Fibroblast of gingiva (primary cell): ENCODE measurements at regions not wholly inside any gene's neighbourhood (a gene's known extent, or its start where the extent isn't known, plus 50 kb on each side); places are given as distances from the start of the nearest gene placed in this dataset.

Source experiments
- DNase-seq: peaks from one replicate; pipeline ENCODE4 v3.0.0-alpha.2; 2011; ENCODE audit warnings: low read depth

DNA sequence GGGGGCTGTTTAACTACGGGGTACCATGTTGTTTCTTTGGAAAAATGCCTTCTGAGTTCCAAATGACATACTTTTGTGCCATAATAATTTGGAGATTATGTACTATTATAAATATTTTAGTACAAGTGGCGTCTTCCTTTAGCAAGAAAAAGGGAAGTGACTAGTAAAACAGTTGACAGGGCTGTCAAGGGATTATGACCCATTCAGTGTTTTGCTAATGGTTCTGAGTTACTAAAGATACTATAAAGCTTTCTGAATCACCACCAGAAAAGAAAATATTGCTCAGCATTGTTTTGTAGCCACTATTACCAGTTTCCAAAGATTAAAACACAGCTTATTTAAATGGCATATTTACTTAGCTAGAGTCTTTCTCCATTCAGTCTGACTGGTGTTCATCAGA lies 334.9 kb downstream of the SNAPC1 start:
- no peak for DNase-seq

DNA sequence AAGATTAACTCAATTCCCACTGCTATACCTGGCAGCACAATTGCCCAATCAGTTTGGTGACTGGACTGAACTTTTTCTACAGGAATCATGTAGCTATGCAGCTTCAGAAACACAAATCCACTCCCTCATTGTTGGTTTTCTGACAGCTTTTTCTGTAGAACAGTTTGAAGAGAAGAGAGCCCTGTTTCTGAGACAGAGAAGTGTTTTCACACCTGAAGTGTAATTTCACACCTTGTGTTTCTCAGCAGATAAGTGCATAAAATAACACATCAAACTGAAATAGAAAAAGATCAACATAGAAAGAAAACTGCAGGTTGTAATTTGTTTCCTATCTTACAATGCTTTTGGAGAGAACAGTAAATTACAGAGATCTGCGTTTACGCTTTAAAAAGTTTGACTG lies 335.6 kb downstream of the SNAPC1 start:
- DNase-seq = no peak

DNA sequence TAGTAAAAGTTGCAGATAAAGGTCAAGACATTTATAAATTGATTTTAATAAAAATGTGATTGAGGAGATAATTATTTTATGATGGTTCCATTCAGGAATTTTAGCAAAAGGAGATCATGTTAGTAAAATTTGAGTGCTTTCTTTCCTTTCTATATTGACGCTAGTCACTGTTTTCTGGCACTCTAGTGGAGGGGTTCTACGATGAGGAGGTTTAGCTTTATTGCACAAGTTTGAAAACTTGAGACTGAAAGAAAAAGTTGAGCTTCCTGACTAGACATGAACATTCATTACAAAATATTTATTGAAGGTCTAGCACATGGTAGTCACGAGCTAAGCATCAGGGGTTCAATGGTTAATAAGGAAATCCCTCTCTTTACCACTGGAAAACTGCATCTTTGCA lies 336.1 kb downstream of the SNAPC1 start:
- DNase-seq = no peak

DNA sequence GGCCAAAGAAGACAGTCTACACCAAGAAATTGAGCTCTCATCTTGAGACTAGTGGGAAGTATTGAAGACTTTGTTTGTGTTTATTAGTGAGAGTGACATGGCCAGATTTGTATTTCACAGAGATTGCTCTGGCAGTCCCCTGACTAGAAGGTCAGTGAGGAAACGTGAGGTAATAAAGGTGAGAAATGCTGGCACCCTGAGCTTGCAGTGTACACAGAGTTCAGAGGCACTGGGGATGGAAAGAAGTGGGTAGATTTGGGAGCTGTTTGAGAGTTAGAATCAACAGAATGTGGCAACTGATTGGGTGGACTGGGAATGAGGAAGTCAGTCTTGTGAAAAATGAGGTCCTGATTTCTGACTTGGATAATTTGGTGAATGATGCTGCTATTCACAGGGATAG lies 336.9 kb downstream of the SNAPC1 start:
- no peak for DNase-seq

DNA sequence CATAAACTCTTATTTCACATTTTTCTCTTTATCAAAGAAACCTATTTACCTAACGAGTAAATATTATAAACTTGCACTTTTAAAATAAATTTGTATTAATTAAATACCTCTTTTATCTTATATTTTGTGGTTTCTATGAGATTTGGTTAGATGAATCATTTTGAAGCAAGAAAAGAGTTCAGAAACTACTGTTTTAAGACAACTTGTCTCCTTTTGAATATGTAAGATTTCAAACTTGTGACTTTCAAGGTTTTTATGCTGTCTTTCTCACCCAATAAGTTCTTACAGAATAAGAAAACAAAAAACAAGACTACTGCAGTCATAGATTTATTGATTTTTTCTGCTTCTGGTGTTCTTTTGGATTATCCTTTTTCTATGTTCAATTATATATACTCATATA lies 339.0 kb downstream of the SNAPC1 start:
- DNase-seq = no peak

DNA sequence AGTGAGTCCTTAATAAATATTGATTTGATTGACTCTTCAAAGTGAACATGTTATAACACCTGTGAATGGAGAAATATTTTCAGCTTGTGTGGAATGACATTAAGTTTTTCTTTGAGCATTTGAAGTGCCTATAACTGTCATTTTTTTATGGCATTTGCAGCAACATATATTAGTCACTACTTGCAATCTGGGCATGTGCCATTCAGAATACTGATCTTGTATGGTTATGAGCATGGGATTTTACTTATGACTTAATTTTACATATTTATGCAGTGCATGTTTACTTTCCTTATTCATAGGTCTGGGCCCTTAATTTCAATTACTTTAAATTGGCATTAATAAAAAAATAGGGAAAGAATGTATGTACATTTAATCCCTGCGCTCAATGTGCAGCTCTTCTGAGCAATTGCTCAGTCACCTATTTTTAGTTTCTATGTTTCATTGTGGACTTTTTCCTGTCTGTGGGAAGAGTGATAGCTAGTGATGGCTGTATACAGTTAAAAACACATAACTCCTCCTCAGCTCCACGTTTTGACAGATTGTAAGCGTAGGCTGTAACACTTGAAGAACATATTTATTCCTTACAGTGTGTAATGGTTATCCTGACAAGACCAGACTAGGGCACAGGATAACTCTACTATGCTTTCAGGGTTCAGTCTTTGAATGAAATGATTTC lies 339.6 kb downstream of the SNAPC1 start:
- DNase-seq = no peak

DNA sequence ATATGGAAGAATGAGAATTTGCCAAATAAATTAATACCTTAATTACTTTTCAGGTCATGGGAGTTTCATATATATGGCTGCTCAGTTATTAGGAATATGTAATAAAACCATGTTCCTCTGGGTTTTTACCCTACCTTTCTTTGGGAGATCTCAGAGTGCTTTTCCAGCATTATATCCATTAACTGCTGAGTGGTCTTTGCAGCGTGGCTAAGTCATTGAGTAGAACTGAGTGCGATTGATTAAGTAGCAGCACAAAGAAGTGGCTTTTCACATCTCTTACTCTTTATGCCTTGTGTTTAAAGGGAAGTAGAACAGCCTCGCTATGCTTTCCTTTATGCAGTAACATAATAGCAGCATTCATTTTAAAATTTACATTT lies 340.1 kb downstream of the SNAPC1 start:
- DNase-seq = no peak

DNA sequence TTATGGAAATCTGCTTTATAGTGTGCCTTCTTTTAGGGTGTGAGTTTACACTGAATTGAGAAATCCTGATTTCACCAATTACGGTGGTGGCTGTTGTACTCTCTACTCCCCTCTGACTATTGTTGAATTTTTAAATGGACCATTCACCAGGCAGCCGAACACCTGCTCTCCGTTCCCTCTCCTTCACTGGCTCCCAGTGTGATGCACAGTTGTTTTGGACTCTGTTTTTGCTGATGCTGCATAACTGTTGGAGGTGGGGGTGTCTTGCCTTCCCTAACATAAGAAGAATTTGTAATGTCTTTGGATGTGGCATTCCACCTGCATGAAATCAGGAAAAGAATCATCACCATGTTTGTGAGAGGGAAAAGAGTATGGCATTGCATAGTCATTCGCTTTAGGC lies 341.2 kb downstream of the SNAPC1 start:
- DNase-seq = no peak

DNA sequence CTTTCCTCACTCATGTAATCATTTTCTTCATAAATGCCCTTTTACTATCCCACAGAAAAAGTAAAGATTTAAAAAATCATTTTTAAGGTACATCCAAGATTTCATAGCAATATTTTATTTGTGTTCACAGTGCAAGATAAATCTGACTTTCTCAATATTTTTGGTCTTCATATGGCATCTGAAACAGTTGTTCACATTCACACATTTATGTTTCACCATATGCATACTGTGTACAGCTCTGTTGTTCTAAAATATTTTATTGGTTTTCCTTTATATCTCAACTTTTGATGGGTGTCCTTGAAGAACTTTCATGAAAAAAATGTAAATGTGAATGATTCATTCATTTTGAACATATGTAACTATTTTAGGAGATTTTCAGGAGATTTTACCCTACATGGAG lies 348.7 kb downstream of the SNAPC1 start:
- no peak for DNase-seq

DNA sequence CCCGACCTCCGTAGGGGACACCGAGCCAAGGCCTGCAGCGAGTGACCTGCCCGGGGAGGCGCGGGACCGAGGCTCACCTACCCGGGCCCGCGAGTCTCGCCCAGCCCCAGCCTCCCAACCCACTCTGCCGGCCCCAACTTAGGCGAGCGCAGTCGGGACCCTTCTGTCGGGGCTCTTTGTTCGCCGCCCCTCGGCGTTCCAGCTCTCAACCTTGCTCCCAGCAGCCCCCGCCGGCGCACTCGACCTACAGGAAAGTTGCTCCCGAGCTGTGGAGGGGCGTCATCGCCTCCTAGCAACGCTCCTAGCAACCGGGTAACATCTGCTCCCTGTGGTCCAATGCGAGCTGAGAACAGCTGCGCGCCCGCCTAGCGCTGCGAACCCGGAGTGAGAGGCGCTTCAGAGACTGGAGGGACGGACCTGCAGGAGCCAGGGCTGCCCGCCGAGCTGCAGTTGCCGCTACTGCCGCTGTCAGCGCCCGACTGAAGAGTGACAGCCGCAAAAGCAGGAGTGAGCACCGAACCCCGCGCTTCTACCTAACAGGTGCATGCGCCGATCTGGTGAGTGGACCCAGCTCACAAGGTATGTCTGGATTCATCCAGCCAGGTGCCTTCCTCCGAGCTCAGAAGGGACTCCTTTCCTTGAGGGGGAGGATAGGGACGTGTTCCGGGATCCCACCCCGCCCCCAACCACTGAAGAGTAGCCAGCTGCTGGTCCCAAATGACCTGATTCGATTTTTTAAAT lies 355.0 kb downstream of the SNAPC1 start:
- no peak for DNase-seq

DNA sequence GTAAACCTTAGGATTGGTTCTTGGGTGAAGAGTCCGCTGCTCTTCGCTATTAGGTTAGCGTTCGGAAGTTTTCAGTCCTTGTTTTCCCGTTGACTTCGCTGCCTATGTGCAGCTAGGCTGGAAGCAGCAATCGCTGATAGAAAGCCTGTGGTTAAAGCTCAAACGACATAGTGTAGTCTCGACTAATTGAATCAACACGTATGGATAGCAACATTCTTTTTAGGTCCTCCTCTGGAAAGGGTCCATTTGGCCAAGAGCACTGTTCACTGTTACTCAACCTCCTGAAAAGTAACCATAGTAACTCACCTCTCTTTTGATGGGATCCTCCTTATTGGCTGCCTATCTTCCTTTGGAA lies 355.5 kb downstream of the SNAPC1 start:
- DNase-seq = no peak

DNA sequence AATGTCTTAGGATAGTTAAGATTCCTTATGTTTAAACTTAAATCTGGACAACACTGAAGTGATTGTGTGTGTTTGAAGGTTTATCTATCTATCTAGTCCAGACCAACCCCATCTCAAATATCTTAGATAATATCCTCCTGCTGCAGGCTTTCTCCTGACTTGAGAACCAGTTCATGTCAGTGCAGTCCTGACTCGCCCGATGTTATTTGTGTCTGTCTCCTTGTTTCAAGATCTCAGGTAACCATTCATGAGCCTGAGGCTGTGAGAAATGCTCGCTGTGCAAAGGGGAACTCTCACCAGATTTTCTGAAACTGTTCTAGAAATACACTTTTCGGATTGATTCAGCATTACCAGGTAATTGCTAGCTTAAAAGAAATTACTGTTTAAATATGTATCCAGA lies 356.2 kb downstream of the SNAPC1 start:
- no peak for DNase-seq

DNA sequence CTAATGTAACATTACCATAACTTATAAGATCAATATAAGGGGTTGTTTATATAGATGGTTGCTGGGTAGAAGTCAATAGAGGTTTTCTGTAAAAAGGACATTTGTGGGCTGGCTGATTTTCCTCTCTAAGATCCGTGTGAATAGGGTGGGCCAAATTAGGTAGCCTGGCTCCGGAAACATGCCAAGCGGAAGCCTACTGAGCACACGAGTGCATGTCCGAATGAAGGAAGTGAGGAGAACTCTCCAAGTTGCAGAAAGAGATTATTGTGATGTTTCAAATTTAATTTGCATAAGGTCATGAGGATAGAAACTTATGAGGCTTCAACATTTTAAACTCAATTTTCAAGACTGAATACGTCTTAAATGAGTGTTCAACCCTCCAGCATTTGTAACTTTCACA lies 356.7 kb downstream of the SNAPC1 start:
- DNase-seq = no peak

DNA sequence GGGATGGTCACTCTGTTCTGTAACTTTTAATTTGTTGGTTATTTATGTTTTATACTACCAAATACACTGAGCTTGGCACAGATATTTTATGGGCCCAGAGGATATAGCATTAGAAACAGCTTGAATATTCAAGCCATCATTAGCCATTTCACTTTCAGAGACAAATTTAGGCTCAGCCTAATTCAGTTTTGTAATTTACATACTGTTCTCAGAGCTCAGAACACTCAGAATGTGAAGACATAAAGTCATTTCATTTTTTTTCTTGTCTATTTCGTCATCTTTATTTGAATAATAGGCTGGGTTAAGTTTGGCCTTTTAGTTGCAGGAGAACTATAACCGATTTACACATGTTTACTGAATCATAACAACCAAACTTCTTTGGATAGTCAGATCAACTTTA lies 361.7 kb downstream of the SNAPC1 start:
- DNase-seq = no peak

DNA sequence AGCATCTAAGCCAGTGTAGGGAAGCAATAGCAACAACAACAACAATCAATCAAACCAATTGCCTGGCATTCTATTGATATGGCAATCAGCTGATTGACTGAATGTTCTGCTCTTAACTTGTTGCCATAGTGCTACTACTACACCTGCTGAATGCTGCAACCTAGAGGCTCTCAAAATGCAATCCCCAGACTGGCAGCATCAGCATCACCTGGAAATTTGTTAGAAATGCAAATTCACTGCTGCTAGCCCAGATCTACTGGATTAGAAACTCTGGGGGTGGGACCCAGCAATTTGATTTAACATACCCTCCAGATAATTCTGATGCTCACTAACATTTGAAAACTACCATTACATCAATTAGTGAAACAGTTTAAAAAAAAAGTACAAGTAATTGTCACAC lies 363.6 kb downstream of the SNAPC1 start:
- DNase-seq = no peak

DNA sequence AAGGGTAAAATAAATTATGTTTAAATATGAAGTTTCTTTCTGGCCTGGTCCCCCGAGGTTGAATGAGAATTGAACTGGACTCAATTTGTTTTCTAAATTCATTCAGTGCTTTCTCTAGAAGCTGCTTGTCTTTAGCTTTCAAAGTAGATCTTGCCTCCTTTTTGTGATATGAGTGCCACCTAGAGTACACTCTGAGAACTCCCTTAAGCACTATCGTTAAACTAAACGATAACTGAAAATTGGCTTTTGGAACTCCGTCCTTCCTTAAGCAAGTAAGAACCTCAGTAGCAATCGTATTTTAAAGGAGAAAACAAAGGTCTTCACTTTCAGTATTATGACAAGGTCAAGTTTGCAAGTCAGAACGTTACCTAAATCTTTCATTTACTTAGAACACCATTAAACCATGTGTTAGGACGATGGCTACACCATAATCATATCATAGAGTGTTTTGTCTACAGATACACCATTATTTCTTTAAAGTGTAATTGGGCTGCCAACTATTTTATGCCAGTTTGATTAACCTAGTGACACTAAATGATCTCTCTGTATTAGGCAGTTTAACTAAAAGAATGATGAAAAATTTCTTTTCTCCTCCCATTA lies 364.8 kb downstream of the SNAPC1 start:
- peak; percentile 36 for DNase-seq

DNA sequence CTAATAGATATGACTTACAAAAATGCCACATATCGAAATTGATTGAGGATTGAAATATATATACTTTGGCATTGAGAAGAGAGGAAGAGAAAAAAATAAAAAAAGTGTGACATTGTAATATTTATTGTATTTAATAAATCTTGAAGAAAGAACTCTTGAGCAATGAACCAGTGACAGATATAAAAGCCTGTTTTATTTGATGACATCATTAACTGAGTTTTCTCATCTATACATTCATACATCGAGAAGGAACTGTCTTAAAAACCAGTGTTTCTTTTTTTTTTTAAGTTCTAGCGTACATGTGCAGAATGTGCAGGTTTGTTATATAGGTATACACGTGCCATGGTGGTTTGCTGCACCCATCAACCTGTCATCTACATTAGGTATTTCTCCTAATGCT lies 368.2 kb downstream of the SNAPC1 start:
- DNase-seq = no peak

DNA sequence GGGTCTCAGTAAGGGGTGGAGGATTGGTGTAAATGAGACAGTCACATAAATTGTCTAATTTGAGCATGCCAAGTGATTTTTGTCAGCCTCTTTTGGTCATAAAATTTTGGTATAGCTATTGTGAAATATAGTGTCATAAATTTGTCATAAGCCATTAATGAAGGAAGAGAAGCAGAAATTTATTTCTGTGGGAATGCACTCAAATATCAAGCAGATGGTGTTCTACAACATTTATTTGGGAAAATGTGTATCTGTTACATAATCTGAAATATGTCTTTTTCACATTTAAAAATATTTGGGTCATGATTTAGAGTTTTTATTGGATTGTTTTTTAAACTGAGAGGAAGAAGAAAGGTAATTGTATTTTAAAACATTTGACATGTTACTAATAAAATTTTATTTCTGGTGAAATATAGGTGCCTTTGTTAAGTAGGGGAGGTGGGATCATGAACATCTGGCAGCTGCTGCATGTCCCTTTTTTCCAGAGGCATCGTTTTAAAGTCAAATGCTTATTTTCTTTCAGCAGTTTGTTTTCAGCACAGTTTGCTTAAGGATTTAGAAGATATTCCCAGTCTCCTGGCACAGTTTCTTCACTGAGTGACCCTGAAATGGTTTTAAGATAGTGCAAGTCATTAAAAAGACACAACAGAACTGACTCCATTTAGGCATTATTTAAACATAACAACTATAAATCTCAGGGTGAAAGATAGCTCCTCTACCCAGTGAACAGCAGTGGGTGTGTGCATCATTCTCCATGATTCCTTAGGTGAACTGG lies 371.7 kb downstream of the SNAPC1 start:
- DNase-seq = no peak

DNA sequence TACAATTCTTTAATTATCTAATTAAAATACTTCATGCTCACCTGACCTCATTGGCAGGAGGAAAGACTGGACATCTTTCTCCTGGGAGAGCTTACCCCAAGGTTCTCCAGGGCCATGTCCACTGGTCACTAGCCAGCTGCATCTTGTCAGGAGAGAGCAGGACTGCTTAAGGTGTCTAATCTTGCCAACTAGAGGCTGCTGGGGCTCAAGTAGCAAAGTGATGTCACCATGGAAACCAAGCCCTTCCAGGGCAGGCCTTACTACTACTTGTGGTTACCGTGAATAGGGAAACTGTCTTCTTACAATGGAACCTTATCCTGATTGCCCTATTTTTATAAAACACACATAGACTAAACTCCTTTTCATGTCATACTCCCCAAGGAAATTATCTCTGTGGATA lies 376.4 kb downstream of the SNAPC1 start:
- no peak for DNase-seq

DNA sequence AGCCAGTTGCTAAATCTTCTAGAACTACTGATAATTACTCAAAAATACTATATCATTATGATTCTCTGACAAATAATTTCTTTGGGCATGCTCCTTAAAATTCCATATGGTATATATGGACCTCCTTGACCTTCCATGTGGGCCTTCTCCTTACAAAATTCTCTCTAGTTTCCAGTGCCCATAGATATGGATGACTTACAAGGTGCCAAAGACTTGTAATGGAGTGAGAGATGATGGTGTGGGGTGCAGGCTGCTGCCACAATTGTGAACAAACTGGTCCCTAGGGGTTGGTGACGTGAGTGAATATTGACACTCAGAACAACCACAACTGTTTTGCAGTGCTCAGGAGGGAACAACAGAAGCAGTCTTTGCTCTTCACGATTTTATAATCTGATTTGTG lies 378.9 kb downstream of the SNAPC1 start:
- no peak for DNase-seq

DNA sequence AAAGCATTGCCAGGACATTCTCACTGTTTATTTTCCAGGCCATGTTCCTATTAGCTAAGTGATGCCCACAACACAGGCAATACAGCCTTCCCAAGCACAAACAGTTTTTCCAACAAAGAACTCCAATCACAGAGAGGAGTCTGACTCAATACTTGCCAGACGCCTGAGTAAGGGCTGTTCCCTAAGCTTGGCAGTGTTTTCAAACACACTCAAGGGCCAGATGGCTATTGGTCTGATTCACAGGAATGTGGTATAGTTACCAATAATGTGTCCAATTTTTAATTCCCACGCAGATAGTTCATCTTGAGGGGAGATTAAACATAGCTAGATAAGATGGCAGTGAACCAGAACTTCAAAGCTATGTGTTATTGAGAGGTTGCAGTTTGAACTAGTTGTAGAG lies 381.0 kb downstream of the SNAPC1 start:
- DNase-seq = no peak

DNA sequence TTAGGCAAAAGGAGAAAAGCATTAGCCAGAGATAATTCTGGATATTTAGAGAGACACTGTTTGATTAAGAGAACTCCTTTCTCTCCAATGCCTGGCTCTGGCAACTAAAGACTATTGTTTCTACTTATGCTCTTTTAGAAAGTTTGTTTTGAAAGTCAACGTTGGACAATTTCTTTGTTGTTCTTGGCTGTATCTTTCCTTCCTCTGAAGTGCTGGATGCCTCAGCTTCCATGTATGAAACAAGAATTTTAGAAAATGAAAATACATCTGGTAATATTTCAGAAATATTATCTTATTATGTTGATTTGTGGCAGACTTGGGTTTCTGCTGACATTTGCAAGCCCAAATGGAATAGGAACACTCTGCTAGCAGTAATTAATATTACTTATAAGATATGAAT lies 382.6 kb downstream of the SNAPC1 start:
- DNase-seq = no peak

DNA sequence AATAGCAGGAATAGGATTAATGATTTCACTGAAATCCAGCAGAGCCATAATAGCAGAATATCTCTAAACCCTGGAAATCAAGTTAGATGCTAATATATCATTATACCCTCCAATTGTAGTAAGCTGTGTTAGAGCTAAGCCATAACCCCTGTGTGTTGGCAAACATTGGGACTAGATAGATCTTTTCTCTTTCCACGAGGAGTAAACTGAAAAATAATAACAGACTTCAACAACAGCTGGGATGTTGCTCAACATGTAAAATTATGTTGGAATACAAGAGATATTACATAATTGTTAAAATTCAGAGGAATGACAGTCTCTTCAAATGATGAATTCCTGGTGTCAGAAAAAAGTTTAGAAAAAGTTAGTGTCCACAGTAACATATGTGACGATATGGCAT lies 383.8 kb downstream of the SNAPC1 start:
- no peak for DNase-seq
